ENCODE measurements at regions not wholly inside any gene's neighbourhood (a gene's known extent, or its start where the extent isn't known, plus 50 kb on each side); places are given as distances from the start of the nearest gene placed in this dataset.

DNA sequence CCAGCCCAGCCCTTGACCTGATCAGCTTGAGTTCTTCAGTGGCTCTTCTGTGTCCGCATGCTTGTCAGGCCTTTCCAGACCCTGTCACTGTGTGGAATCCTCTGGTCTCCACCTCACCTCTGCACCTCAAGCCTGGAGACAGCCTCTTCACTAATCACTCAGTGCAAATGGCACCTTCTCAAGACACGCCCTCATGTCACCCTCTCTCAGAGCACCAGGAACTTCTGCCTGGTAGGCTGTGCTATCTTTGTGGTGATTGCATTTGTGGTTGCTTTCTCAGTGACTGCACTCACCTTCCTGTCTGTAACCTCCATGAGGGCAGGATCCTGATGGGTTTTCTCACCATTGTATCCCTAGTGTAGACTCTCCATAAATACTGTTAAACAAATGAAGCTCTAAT, 435.2 kb upstream of the CDH4 start:
- no peak overlapping the region for H3K4me3 ChIP-seq (ENCODE audit: low read length)
- TF ChIP-seq, protein P1, sequence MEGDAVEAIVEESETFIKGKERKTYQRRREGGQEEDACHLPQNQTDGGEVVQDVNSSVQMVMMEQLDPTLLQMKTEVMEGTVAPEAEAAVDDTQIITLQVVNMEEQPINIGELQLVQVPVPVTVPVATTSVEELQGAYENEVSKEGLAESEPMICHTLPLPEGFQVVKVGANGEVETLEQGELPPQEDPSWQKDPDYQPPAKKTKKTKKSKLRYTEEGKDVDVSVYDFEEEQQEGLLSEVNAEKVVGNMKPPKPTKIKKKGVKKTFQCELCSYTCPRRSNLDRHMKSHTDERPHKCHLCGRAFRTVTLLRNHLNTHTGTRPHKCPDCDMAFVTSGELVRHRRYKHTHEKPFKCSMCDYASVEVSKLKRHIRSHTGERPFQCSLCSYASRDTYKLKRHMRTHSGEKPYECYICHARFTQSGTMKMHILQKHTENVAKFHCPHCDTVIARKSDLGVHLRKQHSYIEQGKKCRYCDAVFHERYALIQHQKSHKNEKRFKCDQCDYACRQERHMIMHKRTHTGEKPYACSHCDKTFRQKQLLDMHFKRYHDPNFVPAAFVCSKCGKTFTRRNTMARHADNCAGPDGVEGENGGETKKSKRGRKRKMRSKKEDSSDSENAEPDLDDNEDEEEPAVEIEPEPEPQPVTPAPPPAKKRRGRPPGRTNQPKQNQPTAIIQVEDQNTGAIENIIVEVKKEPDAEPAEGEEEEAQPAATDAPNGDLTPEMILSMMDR (conservative IDR thresholded peaks at IDR 0.05) = no peak
- H3K9me3 ChIP-seq (ENCODE audit: control insufficient read depth, low read length) = no peaks in the 10 kb centered on the region
- no peak overlapping the region for H3K9ac ChIP-seq (ENCODE audit: extremely low read depth, low read length, poor library complexity, severe bottlenecking)
- no peak overlapping the region for H3K27ac ChIP-seq (ENCODE audit: low read depth, low read length)
- no peak for DNase-seq
- Mint-ChIP-seq H3K27ac (no peak overlapping the region), H3K36me3 (ENCODE audit: low read depth) (no peaks in the 10 kb centered on the region), H3K9me3 (peaks cover 2% of the 10 kb centered on the region), H3K4me1 (peaks cover 4% of the 10 kb centered on the region), H3K4me3 (no peak overlapping the region), H3K27me3 (ENCODE audit: insufficient read depth) (peaks cover 10% of the 10 kb centered on the region)
- H3K27me3 ChIP-seq (ENCODE audit: control insufficient read depth, insufficient read depth, low read length, poor library complexity, severe bottlenecking) = no peaks in the 10 kb centered on the region
- WGBS, 2 experiments (ENCODE audit: insufficient coverage in 1 of 2, insufficient read length in 1 of 2) = 89 to 100% methylated on average over 1 to 2 of the region's 2 CpGs
- H3K36me3 ChIP-seq (ENCODE audit: control insufficient read depth, insufficient read depth, low read length) = no peaks in the 10 kb centered on the region
- H3K4me1 ChIP-seq (ENCODE audit: control insufficient read depth, insufficient read depth, low read length) = no peaks in the 10 kb centered on the region

DNA sequence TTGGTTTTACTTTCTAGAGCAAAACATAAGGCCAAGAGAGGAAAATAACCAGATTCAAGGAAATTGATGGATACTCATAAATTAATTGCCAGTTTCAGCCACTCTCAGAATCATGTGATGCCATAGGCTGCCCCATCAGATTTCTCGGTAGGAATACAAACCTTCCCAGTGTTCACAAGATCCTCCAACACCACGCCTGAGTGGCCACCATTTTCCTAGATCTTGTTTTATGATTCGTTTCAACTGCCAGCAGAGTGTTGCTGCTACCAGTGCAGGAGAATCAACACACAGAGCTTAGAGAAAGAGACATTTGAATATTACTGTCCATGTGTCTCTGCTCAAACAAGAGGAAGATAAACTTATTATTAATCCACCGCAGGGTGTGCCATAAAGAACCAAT, 434.2 kb upstream of the CDH4 start:
- Histone ChIP-seq H3K4me1 (ENCODE audit: control insufficient read depth, insufficient read depth, low read length) (peaks cover 4% of the 10 kb centered on the region), H3K27ac (ENCODE audit: low read depth, low read length) (no peak overlapping the region), H3K9me3 (ENCODE audit: control insufficient read depth, low read length) (no peaks in the 10 kb centered on the region), H3K36me3 (ENCODE audit: control insufficient read depth, insufficient read depth, low read length) (no peaks in the 10 kb centered on the region), H3K27me3 (ENCODE audit: control insufficient read depth, insufficient read depth, low read length, poor library complexity, severe bottlenecking) (no peaks in the 10 kb centered on the region), H3K9ac (ENCODE audit: extremely low read depth, low read length, poor library complexity, severe bottlenecking) (no peak overlapping the region), H3K4me3 (ENCODE audit: low read length) (no peak overlapping the region)
- Mint-ChIP-seq H3K4me1 (peaks cover 14% of the 10 kb centered on the region), H3K4me3 (no peak overlapping the region), H3K27me3 (ENCODE audit: insufficient read depth) (peaks cover 11% of the 10 kb centered on the region), H3K36me3 (ENCODE audit: low read depth) (no peaks in the 10 kb centered on the region), H3K27ac (no peak overlapping the region), H3K9me3 (peaks cover 2% of the 10 kb centered on the region)
- DNase-seq = no peak
- TF ChIP-seq, protein P1 (conservative IDR thresholded peaks at IDR 0.05) = no peak
- 92 to 94% methylated on average over 4 of the region's 4 CpGs for WGBS, 2 experiments (ENCODE audit: insufficient coverage in 1 of 2, insufficient read length in 1 of 2)

DNA sequence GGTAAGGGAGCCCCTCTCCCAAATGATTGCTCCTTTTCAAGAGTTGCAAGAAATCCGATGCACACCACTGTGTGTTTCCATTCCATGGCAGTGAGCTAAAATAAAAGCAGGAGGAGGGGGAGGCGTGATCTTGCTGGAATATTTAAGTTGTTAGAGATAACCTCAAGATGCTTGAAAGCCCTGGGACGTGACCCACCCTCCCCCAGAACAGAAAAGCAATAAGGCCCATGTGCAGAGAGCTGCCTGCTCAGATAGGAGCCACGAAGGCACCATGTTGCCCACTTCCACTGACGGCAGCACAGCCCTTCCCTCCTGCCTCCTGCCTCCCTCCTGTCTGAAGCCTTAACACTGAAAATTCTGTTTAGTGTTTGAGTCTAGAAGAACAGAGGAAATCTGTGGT, 432.6 kb upstream of the CDH4 start:
- H3K4me3 ChIP-seq (ENCODE audit: low read length) = no peak overlapping the region
- H3K36me3 Mint-ChIP-seq (ENCODE audit: low read depth) = no peaks in the 10 kb centered on the region
- no peaks in the 10 kb centered on the region for H3K9me3 ChIP-seq (ENCODE audit: control insufficient read depth, low read length)
- H3K4me1 Mint-ChIP-seq = peaks cover 15% of the 10 kb centered on the region
- H3K4me1 ChIP-seq (ENCODE audit: control insufficient read depth, insufficient read depth, low read length) = peaks cover 4% of the 10 kb centered on the region
- H3K27ac Mint-ChIP-seq = no peak overlapping the region
- H3K4me3 Mint-ChIP-seq = no peak overlapping the region
- H3K27me3 Mint-ChIP-seq (ENCODE audit: insufficient read depth) = peaks cover 15% of the 10 kb centered on the region
- H3K27me3 ChIP-seq (ENCODE audit: control insufficient read depth, insufficient read depth, low read length, poor library complexity, severe bottlenecking) = no peaks in the 10 kb centered on the region
- no peak overlapping the region for H3K9ac ChIP-seq (ENCODE audit: extremely low read depth, low read length, poor library complexity, severe bottlenecking)
- H3K27ac ChIP-seq (ENCODE audit: low read depth, low read length) = no peak overlapping the region
- WGBS, 2 experiments (ENCODE audit: insufficient coverage in 1 of 2, insufficient read length in 1 of 2) = 76 to 90% methylated on average over 2 to 5 of the region's 5 CpGs
- DNase-seq = no peak
- TF ChIP-seq, protein P1 (conservative IDR thresholded peaks at IDR 0.05) = no peak
- peaks cover 2% of the 10 kb centered on the region for H3K9me3 Mint-ChIP-seq
- no peaks in the 10 kb centered on the region for H3K36me3 ChIP-seq (ENCODE audit: control insufficient read depth, insufficient read depth, low read length)

All from endodermal cell (in vitro differentiated cells).